GM23338 (cell line): ENCODE measurements at regions not wholly inside any gene's neighbourhood (a gene's known extent, or its start where the extent isn't known, plus 50 kb on each side); places are given as distances from the start of the nearest gene placed in this dataset.

Experiments used
- ATAC-seq: fragments of 200-7000 bp; cut with Tn5 transposase; 3 replicates; pipeline ENCODE4 v1.9.1; 2020
- DNase-seq: peaks from one replicate; pipeline ENCODE4 v3.0.0-alpha.2; 2015; ENCODE audit warnings: low spot score
- H2AFZ ChIP-seq: fragments of 200-600 bp; sonication (generic); 2 replicates; pipeline ENCODE4 v1.8.0; 2016; ENCODE audit warnings: antibody characterized with exemption, mild to moderate bottlenecking, moderate library complexity
- H3F3A ChIP-seq: fragments of 200-600 bp; sonication (generic); replicated peaks from 2 replicates; pipeline ENCODE4 v1.8.0; 2017; ENCODE audit warnings: antibody characterized with exemption, mixed run types, low read depth
- H3K27ac ChIP-seq: fragments of 200-600 bp; sonication (generic); 2 replicates; pipeline ENCODE4 v1.6.1; 2016; ENCODE audit warnings: low read depth
- H3K27me3 ChIP-seq: fragments of 200-600 bp; sonication (generic); 2 replicates; pipeline ENCODE4 v1.8.0; 2016; ENCODE audit warnings: mild to moderate bottlenecking, mixed run types, moderate library complexity; ENCODE audit not compliant: insufficient read depth
- H3K36me3 ChIP-seq: fragments of 200-600 bp; sonication (generic); 2 replicates; pipeline ENCODE4 v1.8.0; 2016; ENCODE audit warnings: mild to moderate bottlenecking; ENCODE audit not compliant: insufficient read depth
- H3K4me1 ChIP-seq: fragments of 200-600 bp; sonication (generic); 2 replicates; pipeline ENCODE4 v1.8.0; 2016; ENCODE audit warnings: mild to moderate bottlenecking, moderate library complexity; ENCODE audit not compliant: insufficient read depth
- H3K4me2 ChIP-seq: fragments of 200-600 bp; sonication (generic); 2 replicates; pipeline ENCODE4 v1.7.1; 2017; ENCODE audit warnings: mixed run types
- H3K4me3 ChIP-seq: fragments of 200-600 bp; sonication (generic); 2 replicates; pipeline ENCODE4 v1.6.1; 2016; ENCODE audit warnings: mixed run types
- H3K79me2 ChIP-seq: fragments of 200-600 bp; sonication (generic); replicated peaks from 2 replicates; pipeline ENCODE4 v1.8.0; 2017; ENCODE audit warnings: mild to moderate bottlenecking; ENCODE audit not compliant: insufficient read depth
- H3K9me2 ChIP-seq: fragments of 200-600 bp; sonication (generic); 2 replicates; pipeline ENCODE4 v1.8.0; 2017; ENCODE audit not compliant: insufficient read depth
- H4K20me1 ChIP-seq: fragments of 200-600 bp; sonication (generic); replicated peaks from 2 replicates; pipeline ENCODE4 v1.8.0; 2017; ENCODE audit warnings: mild to moderate bottlenecking; ENCODE audit not compliant: insufficient read depth
- H3K27ac Mint-ChIP-seq: 2 replicates; pipeline ENCODE4 v1.8.0; 2020; ENCODE audit warnings: inconsistent platforms, mild to moderate bottlenecking, moderate library complexity, mixed read lengths
- H3K27me3 Mint-ChIP-seq: 3 replicates; pipeline ENCODE4 v1.8.0; 2022; ENCODE audit warnings: low read depth, mild to moderate bottlenecking, moderate library complexity, mixed read lengths, inconsistent platforms; ENCODE audit not compliant: insufficient read depth, poor library complexity
- H3K36me3 Mint-ChIP-seq: 3 replicates; pipeline ENCODE4 v1.8.0; 2021; ENCODE audit warnings: low read depth, mild to moderate bottlenecking, inconsistent platforms, moderate library complexity, mixed read lengths
- H3K4me1 Mint-ChIP-seq: 3 replicates; pipeline ENCODE4 v1.8.0; 2020; ENCODE audit warnings: mild to moderate bottlenecking, inconsistent platforms, mixed read lengths
- H3K4me3 Mint-ChIP-seq: 3 replicates; pipeline ENCODE4 v1.8.0; 2021; ENCODE audit warnings: moderate library complexity, mild to moderate bottlenecking, inconsistent platforms, mixed read lengths
- H3K9me3 Mint-ChIP-seq: 3 replicates; pipeline ENCODE4 v1.8.0; 2020; ENCODE audit warnings: moderate library complexity, mild to moderate bottlenecking, inconsistent platforms, mixed read lengths
- CREB1 ChIP-seq: fragments of 250-450 bp; sonication (Bioruptor Pico); IDR thresholded peaks from 2 replicates; pipeline ENCODE4 v1.5.0; 2020; ENCODE audit warnings: low read depth, mild to moderate bottlenecking, moderate library complexity
- EZH2 ChIP-seq: fragments of 200-600 bp; sonication (generic); IDR thresholded peaks from one replicate; pipeline ENCODE4 v1.8.0; 2017; ENCODE audit warnings: antibody characterized with exemption, mild to moderate bottlenecking, low read depth; ENCODE audit not compliant: unreplicated experiment
- EZH2phosphoT487 ChIP-seq: fragments of 200-600 bp; sonication (generic); IDR thresholded peaks from one replicate; pipeline ENCODE4 v1.8.1; 2018; ENCODE audit warnings: antibody characterized with exemption; ENCODE audit not compliant: unreplicated experiment
- JUNB ChIP-seq: IDR thresholded peaks from one replicate; pipeline ENCODE4 v1.6.1; 2016; ENCODE audit warnings: antibody characterized with exemption; ENCODE audit not compliant: unreplicated experiment
- NANOG ChIP-seq: IDR thresholded peaks from 2 replicates; pipeline ENCODE4 v1.6.1; 2016; ENCODE audit warnings: antibody characterized with exemption, borderline replicate concordance
- POLR2AphosphoS5 ChIP-seq: IDR thresholded peaks from 2 replicates; pipeline ENCODE4 v1.6.1; 2016; ENCODE audit warnings: antibody characterized with exemption, low read depth
- STAT1 ChIP-seq: IDR thresholded peaks from one replicate; pipeline ENCODE4 v1.6.1; 2016; ENCODE audit warnings: antibody characterized with exemption; ENCODE audit not compliant: unreplicated experiment
- ZNF114 ChIP-seq: fragments of 250-450 bp; sonication (Bioruptor Pico); IDR thresholded peaks from 2 replicates; pipeline ENCODE4 v1.5.0; 2020; ENCODE audit warnings: mild to moderate bottlenecking, moderate library complexity
- ZNF331 ChIP-seq: fragments of 250-450 bp; sonication (Bioruptor Pico); IDR thresholded peaks from 2 replicates; pipeline ENCODE4 v1.5.0; 2020; ENCODE audit warnings: low read depth, mild to moderate bottlenecking, moderate library complexity
- TF ChIP-seq, protein P1 (sequence below), 2 experiments: fragments of 200-600 bp in 1 of 2; sonication (generic) in 1 of 2; conservative IDR thresholded peaks; 2 replicates each; pipeline versions ENCODE4 v1.5.1 to v1.6.1; 2016 to 2017; ENCODE audit warnings: antibody characterized with exemption in 2 of 2, low read depth in 2 of 2, mild to moderate bottlenecking in 2 of 2, moderate library complexity in 1 of 2
- TF ChIP-seq, protein P2 (sequence below): IDR thresholded peaks from one replicate; pipeline ENCODE4 v1.6.1; 2018; ENCODE audit warnings: antibody characterized with exemption; ENCODE audit not compliant: unreplicated experiment
- TF ChIP-seq, protein P3 (sequence below): IDR thresholded peaks from 2 replicates; pipeline ENCODE4 v1.6.1; 2016; ENCODE audit warnings: antibody characterized with exemption

DNA sequence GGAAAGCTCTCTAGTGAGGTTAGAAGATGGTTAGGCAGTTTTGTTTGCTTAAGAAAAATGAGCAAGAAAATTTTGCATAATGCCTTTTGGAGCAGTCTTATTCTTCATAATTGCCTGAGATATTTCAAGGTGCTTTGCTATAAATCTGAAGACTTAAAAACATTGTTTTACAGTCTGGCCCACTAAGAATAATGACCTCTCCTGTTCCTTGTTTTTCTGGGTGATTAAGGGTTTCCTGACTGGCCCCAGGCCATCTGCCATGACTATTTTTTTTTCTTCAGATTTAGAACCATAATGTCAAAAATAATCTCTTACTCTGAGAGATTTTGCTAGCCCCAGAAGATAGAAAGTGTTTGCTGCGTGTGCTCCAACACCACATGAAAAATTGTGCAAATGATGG, 72.3 kb upstream of the CENPW start (continued):
- TF ChIP-seq, protein P1, sequence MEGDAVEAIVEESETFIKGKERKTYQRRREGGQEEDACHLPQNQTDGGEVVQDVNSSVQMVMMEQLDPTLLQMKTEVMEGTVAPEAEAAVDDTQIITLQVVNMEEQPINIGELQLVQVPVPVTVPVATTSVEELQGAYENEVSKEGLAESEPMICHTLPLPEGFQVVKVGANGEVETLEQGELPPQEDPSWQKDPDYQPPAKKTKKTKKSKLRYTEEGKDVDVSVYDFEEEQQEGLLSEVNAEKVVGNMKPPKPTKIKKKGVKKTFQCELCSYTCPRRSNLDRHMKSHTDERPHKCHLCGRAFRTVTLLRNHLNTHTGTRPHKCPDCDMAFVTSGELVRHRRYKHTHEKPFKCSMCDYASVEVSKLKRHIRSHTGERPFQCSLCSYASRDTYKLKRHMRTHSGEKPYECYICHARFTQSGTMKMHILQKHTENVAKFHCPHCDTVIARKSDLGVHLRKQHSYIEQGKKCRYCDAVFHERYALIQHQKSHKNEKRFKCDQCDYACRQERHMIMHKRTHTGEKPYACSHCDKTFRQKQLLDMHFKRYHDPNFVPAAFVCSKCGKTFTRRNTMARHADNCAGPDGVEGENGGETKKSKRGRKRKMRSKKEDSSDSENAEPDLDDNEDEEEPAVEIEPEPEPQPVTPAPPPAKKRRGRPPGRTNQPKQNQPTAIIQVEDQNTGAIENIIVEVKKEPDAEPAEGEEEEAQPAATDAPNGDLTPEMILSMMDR (conservative IDR thresholded peaks at IDR 0.05; ENCODE audit: low read depth in 2 of 2) = no peak
- TF ChIP-seq, protein P2, sequence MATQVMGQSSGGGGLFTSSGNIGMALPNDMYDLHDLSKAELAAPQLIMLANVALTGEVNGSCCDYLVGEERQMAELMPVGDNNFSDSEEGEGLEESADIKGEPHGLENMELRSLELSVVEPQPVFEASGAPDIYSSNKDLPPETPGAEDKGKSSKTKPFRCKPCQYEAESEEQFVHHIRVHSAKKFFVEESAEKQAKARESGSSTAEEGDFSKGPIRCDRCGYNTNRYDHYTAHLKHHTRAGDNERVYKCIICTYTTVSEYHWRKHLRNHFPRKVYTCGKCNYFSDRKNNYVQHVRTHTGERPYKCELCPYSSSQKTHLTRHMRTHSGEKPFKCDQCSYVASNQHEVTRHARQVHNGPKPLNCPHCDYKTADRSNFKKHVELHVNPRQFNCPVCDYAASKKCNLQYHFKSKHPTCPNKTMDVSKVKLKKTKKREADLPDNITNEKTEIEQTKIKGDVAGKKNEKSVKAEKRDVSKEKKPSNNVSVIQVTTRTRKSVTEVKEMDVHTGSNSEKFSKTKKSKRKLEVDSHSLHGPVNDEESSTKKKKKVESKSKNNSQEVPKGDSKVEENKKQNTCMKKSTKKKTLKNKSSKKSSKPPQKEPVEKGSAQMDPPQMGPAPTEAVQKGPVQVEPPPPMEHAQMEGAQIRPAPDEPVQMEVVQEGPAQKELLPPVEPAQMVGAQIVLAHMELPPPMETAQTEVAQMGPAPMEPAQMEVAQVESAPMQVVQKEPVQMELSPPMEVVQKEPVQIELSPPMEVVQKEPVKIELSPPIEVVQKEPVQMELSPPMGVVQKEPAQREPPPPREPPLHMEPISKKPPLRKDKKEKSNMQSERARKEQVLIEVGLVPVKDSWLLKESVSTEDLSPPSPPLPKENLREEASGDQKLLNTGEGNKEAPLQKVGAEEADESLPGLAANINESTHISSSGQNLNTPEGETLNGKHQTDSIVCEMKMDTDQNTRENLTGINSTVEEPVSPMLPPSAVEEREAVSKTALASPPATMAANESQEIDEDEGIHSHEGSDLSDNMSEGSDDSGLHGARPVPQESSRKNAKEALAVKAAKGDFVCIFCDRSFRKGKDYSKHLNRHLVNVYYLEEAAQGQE = no peak
- TF ChIP-seq EZH2phosphoT487 (no peak), EZH2 (no peak), POLR2AphosphoS5 (no peak), ZNF114 (CRISPR knock-in tag) (no peak), ZNF331 (no peak), STAT1 (no peak), CREB1 (CRISPR knock-in tag) (no peak), JUNB (no peak)
- TF ChIP-seq, protein P3, sequence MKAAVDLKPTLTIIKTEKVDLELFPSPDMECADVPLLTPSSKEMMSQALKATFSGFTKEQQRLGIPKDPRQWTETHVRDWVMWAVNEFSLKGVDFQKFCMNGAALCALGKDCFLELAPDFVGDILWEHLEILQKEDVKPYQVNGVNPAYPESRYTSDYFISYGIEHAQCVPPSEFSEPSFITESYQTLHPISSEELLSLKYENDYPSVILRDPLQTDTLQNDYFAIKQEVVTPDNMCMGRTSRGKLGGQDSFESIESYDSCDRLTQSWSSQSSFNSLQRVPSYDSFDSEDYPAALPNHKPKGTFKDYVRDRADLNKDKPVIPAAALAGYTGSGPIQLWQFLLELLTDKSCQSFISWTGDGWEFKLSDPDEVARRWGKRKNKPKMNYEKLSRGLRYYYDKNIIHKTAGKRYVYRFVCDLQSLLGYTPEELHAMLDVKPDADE = no peak

DNA sequence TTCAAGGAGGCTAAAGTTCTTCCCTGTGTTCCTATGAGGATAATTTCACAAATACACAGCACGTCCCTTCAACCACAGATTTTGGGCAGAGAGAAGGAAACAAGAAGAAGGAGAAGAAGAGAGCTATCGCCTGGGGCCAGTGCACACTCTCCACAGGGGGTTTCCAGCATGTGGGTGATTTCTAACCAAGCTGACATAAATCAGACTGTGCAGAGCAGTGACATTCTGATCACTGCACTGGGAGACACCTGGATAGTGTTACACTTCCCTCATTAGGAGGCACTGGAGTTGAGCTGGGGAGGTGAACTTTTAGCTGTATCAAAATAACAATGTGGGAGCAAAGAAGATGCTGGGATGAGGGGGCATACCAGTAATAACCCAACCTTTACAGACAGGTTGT, 71.8 kb upstream of the CENPW start:
- H3K4me3 ChIP-seq = no peak overlapping the region
- no peak for TF ChIP-seq POLR2AphosphoS5
- TF ChIP-seq NANOG = no peak
- no peak for TF ChIP-seq ZNF331
- TF ChIP-seq, protein P3 = no peak
- TF ChIP-seq CREB1 (CRISPR knock-in tag) = no peak
- TF ChIP-seq EZH2 = no peak

More for the DNA sequence above, 71.8 kb upstream of the CENPW start:
- no peak overlapping the region for H3K27ac Mint-ChIP-seq
- no peak for ATAC-seq
- H3K9me3 Mint-ChIP-seq = no peaks in the 10 kb centered on the region
- no peak overlapping the region for H3K4me2 ChIP-seq
- no peak overlapping the region; the same call in 1 of the 2 replicates for H3K27ac ChIP-seq
- H3K4me3 Mint-ChIP-seq = no peak overlapping the region
- H3K27me3 ChIP-seq = no peaks in the 10 kb centered on the region
- H3F3A ChIP-seq = no peaks in the 10 kb centered on the region
- H3K79me2 ChIP-seq = no peaks in the 10 kb centered on the region
- no peaks in the 10 kb centered on the region for H3K27me3 Mint-ChIP-seq
- H3K36me3 ChIP-seq = no peaks in the 10 kb centered on the region
- H3K36me3 Mint-ChIP-seq = no peaks in the 10 kb centered on the region
- H3K4me1 ChIP-seq = no peaks in the 10 kb centered on the region
- no peaks in the 10 kb centered on the region for H3K9me2 ChIP-seq
- H3K4me1 Mint-ChIP-seq = no peaks in the 10 kb centered on the region
- DNase-seq = no peak
- no peak overlapping the region for H2AFZ ChIP-seq
- no peaks in the 10 kb centered on the region for H4K20me1 ChIP-seq
